Activated CD8-positive, alpha-beta memory T cell treated with anti-CD3 and anti-CD28 coated beads, Interleukin-2, amount 50 U/mL, for 48 hours (primary cell): ENCODE measurements at regions not wholly inside any gene's neighbourhood (a gene's known extent, or its start where the extent isn't known, plus 50 kb on each side); places are given as distances from the start of the nearest gene placed in this dataset.
"Not testable (repeated sequence)": the region's sequence is repeated elsewhere in the genome, so short reads cannot be mapped to it uniquely, and the experiment has no call there.

Experiments used
- DNase-seq: peaks from one replicate; pipeline ENCODE4 v3.0.0-alpha.2; 2020

DNA sequence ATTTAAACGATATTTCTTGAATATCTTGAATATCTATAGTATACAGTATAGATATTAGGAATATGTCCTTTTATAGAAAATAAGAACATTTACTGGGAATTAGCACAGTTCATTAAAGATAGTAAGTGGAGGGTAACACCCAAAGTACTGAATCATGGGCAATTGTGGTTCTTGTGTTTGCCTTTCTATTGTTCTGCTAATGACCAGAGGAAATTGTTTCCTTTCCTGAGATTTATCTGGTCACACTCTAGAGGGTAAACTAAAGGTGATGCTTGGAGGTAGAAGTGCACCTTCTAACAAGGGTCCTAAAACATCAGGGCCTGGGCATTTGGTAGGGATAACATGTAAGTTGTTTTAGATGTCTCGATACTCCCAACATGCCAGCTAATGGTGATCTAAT lies 241.3 kb upstream of the SFRP2 start:
- no peak for DNase-seq

DNA sequence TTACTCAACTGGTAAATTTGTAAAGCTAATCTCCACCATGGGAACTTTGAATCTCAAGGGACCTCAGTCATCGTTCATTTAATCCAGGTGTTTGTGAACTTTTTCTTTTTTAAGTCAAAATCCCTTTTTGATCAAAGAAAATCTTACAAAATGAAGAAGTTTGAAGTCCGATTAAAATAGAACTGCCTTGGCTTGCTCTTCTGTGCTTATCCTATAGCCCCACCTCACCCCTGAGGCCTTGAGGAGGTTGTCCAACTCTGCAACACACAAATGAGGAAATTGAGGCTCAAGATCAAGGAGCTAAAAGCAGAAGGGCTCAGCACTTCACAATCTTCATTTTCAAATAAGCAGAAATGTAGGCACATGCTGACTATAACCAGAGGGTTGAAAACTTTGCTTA lies 240.3 kb upstream of the SFRP2 start:
- DNase-seq, result no peak

DNA sequence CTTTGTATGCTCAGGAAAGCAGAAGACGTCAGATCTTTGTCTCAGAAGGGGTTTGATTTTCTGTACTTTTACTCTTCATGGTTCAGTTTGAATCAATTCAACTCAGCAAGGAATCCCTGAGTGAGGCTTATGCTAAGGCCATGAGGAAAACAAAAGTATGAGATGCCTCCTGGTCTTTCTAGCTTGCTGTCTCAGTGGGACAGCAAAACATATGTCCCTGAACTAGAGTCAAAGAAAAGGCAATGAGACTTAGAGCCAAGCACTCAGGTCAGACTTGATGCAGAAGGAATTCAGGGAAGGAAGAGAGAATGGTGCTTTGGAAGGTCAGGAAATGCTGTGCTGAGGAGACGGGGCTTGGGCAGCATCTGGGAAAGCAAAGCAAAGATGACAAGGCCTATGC lies 236.2 kb upstream of the SFRP2 start:
- no peak for DNase-seq

DNA sequence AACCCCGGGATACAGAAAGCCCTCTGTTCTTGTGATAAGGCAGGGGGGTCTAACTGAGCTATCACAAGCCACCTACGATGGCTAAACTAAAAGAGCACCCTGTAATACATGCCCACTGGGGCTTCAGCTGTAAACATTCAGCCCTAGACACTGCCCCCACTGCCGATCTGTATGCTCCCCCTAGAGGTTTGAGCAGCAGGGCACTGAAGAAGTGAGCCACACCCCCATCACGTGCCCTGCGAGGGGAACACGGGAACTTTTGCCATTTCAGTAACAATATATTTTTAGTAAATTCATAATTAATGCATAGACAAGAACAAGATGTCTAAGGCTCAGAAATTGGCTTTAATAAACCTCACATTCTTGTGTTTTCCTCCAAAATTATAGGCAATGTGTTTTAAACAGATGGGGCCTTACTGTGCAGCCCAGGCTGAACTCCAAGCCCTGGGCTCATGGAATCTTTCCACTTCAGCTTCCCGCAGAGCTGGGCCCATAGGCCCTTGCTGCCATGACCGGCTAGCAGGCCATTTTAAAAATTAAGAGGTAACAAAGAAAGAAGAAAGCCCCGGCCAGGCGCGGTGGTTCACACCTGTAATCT lies 235.3 kb upstream of the SFRP2 start:
- no peak for DNase-seq

GRCh38 chr4:154023671-154024070 lies 234.8 kb upstream of the SFRP2 start:
- DNase-seq, result not testable (repeated sequence)

DNA sequence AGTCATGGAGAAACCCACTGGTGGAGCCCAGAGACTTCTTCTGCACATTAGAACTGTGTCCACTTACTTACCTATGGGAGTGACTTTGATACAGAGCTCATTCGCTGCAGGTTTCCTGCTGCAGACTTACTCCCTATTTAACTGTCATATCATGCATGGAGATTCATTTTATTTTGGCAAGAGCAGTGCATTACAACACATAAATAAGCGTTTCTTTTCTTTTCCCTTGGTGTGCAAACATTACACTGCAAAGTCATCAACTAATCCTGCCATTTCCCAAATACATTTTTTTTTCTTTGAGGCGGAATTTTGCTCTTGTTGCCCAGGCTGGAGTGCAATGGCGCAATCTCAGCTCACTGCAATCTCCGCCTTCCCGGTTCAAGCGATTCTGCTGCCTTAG lies 230.9 kb upstream of the SFRP2 start:
- no peak for DNase-seq

DNA sequence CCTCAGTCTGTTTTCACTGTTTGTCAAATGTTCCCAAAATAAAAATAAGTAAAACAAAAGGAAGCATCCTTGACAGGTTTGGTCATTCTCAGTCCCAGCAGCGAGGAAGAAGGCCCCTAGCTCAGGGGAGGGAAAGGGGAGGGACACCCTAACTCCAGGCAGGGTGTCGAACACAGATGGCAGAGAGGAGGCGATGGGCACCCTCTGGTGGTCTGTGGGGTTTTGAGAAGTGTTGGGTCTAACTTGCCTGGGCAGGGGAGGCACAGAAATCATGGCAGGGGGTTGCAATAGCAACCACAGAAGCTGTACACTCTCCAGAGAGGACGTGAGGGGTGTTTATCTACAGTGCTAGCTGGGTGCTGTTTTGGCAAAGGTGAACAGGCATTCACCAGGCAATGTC lies 229.8 kb upstream of the SFRP2 start:
- peak; percentile 57 for DNase-seq

DNA sequence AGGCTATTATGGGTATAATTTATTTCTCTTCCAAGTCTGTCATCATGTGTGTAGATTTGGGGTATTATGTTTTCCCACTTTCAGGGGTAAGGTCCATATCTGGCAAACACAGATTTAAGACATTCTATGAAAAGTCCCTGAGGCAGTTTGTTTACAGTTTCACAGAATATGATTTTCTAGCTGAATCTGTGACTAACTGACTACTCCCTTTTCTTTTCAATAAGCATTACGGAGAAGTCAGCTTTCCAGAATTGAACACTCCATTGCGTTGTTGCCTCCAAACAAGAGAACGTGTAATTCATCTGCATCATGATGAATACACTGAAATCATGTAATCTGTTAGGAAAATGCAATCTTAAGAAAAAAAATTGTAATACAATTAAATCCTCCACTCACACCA lies 226.7 kb upstream of the SFRP2 start:
- no peak for DNase-seq

GRCh38 chr4:154014407-154015321 lies 225.8 kb upstream of the SFRP2 start:
- no peak for DNase-seq

GRCh38 chr4:154013576-154013975 lies 224.7 kb upstream of the SFRP2 start:
- DNase-seq, result no peak

DNA sequence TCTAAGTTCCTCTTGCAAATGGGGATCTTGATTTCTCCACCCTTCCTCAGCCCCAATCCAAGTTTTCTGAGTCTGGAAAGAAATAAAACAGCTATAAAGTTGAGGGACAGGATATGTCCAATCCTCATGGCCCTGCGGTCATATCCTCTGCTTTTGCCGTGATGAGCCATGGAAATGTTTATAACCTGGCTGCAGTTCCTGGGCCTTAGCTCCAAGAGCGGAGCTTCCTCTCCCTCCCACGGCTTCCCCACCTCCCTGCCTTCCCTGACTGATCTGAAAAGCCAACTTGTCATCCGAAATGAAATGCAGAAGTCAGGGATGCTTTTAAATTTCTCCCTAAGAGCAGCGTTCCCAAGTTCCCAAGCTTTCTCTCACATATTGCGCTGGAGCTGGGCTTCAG lies 221.5 kb upstream of the SFRP2 start:
- DNase-seq, result no peak

DNA sequence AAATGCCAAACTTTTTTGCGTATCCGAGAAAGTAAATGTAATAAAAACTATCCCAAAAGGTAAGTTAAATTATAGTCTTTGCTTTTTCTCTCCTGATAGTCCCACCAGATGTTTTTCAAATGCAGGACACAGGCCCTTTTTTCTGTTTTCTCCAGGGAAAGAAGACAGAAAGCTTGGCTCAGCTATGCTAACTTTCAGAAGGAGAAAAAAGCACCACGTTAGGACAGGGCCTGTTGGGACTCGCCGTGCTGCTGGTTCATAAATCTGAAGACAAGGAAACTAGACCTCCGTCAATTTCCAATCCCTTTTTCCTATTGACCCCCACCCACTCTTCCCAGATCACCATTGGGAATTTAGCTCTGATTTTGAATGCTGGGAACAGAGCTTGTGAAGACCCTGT lies 220.9 kb upstream of the SFRP2 start:
- no peak for DNase-seq

GRCh38 chr4:154009191-154009590 lies 220.3 kb upstream of the SFRP2 start:
- DNase-seq, result no peak

GRCh38 chr4:154005171-154005520 lies 216.3 kb upstream of the SFRP2 start:
- no peak for DNase-seq

GRCh38 chr4:154004507-154005170 lies 215.8 kb upstream of the SFRP2 start:
- DNase-seq, result no peak

DNA sequence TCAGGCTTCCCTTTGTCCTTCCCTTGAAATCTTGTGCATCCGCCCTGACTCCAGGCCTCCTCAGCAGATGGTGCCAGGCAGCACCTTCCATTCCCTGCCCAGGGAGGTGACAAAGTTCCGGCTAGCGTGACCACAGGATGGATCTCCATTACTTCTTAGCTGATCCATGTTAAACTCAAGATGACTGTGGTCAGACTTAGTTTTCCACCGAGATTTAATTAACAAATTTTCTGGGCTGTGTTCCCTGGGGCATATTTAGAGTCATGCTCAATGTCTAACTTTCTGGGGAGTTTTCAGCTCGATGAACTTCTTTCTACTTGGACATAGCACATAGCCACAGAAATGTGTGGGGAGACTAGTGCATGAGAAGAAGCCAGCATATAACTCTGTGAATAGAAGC lies 215.1 kb upstream of the SFRP2 start:
- no peak for DNase-seq

GRCh38 chr4:154003378-154003777 lies 214.5 kb upstream of the SFRP2 start:
- DNase-seq, result no peak

GRCh38 chr4:154001193-154001592 lies 212.3 kb upstream of the SFRP2 start:
- no peak for DNase-seq

DNA sequence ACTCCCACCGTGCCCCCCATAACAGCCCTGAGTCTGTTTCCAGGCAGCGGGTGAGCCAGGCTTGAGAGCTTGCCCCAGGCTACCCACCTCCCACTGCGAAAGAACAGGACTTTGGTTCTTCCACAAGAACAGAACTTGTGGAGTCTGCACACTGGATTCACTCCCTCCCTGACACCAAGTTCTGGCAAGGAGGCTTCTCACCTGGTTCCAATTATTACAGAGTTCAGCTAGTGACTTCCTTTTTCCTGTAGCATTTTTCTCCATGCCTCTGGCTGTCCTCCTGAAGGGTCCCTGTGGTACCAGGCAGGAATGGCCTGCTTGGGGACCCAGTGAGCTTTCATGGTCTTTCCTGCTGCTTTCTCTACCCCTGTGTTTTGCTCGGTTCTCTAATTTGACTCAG lies 208.6 kb upstream of the SFRP2 start:
- DNase-seq, result no peak

GRCh38 chr4:153989505-153989904 lies 200.6 kb upstream of the SFRP2 start:
- DNase-seq, result no peak

DNA sequence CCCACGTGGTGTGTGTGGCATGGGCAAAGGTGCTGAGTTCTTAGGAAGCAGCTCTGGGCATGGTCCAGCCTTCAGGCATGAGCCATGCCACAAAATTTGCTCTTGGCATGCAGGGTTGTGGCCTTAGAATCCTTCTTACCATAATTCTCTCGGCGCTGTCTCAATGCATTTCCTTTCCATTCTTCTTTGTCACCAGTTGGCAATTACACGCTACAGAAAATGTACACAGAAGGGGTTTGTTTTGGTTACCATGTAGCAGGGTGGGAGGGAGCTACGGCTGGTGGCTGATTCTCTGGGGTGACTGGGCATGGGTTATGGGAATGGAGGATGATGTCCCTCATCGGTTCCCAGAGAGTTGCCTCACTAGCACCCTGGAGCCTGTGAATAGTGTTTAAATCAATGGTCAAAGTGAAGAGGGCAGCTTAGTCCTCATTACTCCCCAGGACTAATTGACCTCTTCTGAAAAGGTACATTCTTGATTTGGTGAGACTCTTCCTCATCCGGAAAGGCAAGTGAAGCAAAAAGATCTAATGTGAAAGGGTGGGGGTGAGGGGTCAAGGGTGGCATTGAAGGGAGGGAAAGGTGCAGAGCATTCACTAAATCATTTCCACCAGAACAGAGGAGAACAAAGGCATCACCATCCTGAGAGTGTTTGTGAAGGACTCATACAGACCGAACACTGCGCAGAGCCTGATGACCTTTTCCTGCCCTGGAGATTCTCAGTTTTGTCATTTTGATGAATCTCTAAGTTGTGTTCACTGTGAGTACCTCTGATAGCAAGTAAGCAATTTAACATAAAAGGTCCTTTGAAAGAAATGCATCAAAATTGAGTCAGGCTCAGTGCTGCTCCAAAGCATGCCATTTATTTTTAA lies 199.8 kb upstream of the SFRP2 start:
- no peak for DNase-seq

DNA sequence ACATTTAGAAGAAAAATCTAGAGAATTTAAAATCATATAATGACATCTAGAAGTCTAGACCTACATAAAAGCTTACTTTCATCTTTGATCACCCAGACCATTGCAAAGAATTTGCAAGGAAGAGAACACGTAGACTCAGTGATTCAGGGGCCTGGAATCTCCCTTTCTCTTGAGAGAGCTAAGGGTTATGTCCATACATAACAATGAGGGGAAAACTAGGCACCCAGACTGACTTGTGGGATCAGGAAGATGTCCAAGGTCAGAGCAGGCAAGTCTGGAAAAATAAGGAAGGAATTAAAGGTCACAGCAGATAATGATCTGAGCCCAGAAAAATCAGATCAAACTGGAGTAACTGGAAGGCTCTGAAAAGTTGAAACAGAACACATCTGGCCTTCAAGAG lies 198.4 kb upstream of the SFRP2 start:
- no peak for DNase-seq

DNA sequence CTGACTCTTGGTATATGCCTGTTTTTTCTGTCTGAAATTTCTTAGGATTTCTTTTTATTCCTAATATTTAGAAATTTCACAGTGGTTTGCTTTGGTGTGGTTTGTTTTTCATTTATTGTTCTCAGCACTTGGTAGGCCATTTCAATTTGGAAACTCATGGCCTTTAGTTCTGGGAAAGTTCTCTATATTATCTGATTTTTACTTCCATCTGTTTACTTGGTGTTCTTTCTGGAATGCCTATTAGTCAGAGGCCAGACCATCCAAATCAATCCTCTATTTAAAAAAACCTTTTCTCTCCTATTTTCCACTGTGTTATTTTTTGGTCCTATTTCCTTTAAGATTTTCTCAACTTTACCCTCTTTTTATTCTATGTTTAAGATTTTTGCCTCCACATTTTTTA lies 188.1 kb upstream of the SFRP2 start:
- no peak for DNase-seq
